ENCODE measurements at regions not wholly inside any gene's neighbourhood (a gene's known extent, or its start where the extent isn't known, plus 50 kb on each side); places are given as distances from the start of the nearest gene placed in this dataset.

- TF ChIP-seq POLR2A (IDR thresholded peaks at IDR 0.05; ENCODE audit: low read depth, low read length) (no peak), TAF1 (IDR thresholded peaks at IDR 0.05; ENCODE audit: borderline replicate concordance, low read depth, low read length) (no peak)
These were observed 177.9 kb downstream of the WSCD1 start for GRCh38 chr17:6248061-6248460.
